AG09309 (cell line): ENCODE measurements at regions not wholly inside any gene's neighbourhood (a gene's known extent, or its start where the extent isn't known, plus 50 kb on each side); places are given as distances from the start of the nearest gene placed in this dataset.
A peak's percentile ranks its signal among the peaks of the same experiment; 100 is the strongest.

Source experiments
- DNase-seq: peaks from one replicate; pipeline ENCODE4 v3.0.0-alpha.2; 2010; ENCODE audit warnings: low read depth
- H3K4me3 ChIP-seq: 2 replicates; pipeline ENCODE4 v1.5.1; 2011; ENCODE audit warnings: mild to moderate bottlenecking, low read depth, low read length, moderate library complexity; ENCODE audit not compliant: control insufficient read depth
- TF ChIP-seq, protein P1 (sequence below): IDR thresholded peaks from 2 replicates; pipeline ENCODE4 v1.5.1; 2011; ENCODE audit warnings: mild to moderate bottlenecking, low read depth, low read length, inconsistent platforms; ENCODE audit not compliant: insufficient read depth, control insufficient read depth; ENCODE audit errors: missing control alignments

DNA sequence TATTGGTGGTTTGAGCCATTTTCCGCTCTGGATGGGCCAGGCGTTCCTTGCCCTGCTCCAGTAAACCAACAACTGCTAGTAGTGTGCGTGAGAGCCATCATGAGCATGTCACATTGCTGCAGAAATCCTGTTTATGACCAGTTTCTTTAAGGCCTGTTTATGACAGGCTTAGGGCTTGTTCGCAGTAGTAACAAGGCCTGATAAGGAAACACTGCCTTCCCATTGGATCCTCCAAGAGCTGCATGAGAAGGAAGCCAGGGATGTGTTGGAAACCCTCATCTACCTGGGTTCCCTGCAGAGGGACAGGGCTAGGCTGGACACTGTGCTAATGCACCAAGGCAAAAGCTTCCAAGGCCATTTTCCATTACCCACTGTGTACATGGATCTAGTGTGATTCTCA, 153.9 kb downstream of the ZNF518B start:
- no peak overlapping the region for H3K4me3 ChIP-seq
- DNase-seq, result no peak
- TF ChIP-seq, protein P1, sequence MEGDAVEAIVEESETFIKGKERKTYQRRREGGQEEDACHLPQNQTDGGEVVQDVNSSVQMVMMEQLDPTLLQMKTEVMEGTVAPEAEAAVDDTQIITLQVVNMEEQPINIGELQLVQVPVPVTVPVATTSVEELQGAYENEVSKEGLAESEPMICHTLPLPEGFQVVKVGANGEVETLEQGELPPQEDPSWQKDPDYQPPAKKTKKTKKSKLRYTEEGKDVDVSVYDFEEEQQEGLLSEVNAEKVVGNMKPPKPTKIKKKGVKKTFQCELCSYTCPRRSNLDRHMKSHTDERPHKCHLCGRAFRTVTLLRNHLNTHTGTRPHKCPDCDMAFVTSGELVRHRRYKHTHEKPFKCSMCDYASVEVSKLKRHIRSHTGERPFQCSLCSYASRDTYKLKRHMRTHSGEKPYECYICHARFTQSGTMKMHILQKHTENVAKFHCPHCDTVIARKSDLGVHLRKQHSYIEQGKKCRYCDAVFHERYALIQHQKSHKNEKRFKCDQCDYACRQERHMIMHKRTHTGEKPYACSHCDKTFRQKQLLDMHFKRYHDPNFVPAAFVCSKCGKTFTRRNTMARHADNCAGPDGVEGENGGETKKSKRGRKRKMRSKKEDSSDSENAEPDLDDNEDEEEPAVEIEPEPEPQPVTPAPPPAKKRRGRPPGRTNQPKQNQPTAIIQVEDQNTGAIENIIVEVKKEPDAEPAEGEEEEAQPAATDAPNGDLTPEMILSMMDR, result no peak

DNA sequence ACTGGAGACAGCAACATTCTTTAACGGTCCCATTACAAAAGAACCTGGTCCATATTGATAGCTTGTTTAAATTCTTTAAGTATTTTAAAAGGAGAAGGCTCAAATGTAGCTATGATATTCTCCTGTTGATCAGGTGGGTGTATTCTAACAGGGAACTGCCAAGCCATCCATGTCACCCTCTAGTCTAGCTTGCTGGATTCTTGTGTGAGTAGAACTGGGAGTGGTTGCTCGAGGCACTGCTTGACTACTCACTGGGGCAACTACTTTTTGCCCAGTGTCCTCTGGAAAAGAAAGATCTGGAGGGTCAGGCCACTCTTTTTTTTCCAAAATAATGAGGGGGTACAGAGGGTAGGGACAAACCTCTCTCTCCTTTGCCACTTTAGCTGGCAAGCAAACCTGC, 155.1 kb downstream of the ZNF518B start:
- TF ChIP-seq, protein P1, result no peak
- DNase-seq, result no peak
- H3K4me3 ChIP-seq, result no peak overlapping the region

DNA sequence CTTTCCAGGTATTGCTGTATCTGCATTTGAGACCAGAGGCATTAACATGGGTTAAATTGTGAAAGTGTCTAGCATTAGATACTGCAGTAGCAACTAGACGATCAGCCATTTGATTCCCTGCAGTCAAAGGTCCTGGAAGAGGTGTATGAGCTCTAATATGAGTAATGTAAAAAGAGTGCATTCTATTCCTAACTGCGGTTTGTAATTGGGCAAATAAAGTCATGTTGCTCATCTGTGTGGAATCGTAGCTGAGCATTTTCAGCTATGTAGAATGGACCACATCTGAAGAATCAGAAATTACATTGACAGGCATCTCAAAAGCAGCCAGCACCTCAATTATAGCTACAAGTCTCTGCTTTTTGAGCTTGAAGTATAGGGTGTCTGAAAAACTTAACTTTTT, 157.6 kb downstream of the ZNF518B start:
- TF ChIP-seq, protein P1, result no peak
- H3K4me3 ChIP-seq, result no peak overlapping the region
- peak; percentile 10 for DNase-seq

DNA sequence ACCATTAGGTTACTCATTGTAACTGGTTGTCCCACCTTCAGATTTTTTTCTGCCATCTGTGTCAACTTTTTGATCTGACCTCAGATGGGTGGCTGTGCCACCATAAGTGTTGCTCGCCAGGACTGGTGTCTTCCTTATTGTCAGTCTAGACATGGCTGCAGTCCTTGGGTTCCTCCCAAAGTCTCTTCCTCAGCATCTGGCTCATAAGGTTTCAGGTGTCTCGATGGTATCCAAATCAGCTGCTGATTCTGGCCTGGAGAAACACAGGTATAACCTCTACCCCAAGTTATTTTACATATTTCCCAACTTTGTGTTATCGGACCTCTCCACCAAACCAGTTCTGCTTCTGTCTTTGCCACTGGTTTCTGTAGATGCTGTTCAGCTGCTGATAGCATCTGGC, 158.5 kb downstream of the ZNF518B start:
- no peak for DNase-seq
- TF ChIP-seq, protein P1, result no peak
- H3K4me3 ChIP-seq, result no peak overlapping the region

DNA sequence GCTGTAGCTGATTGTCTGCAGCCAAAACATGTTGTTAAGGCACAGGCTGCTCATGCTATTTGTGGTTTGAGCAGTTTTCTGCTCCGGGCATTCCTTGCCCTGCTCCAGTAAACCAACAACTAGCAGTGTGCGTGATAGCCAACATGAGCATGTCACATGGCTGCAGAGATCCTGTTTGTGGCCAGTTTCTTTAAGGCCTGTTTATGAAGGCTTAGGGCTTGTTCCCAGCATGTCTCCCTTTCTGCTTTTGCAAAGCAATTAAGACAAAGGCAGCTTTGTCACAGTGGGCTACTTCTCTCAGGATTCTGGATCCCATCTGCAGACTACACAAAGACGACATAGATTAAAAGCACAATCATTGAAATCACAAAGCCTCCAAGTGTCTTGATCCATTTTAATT, 160.5 kb downstream of the ZNF518B start:
- H3K4me3 ChIP-seq, result no peak overlapping the region
- DNase-seq, result no peak
- TF ChIP-seq, protein P1, result no peak

DNA sequence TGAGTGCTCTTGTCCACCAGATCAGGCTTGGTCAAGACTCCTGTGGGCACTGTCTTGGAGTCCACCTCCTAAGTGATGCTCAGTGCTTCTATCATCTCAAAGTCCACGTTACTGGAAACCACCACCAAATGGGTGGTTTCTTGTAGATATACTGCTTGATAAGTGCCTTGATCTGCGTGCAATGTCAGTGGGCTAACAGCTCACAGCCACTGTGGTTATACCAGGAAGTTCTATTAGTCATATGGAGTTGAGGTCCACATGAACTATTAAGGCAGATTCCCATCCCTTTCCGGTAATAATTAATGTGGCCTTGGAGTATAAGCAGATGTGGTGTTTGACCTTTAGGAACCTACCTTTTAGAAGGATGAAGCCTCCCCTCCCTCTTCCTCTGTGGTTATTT, 161.9 kb downstream of the ZNF518B start:
- H3K4me3 ChIP-seq, result no peak overlapping the region
- DNase-seq, result no peak
- TF ChIP-seq, protein P1, result no peak

DNA sequence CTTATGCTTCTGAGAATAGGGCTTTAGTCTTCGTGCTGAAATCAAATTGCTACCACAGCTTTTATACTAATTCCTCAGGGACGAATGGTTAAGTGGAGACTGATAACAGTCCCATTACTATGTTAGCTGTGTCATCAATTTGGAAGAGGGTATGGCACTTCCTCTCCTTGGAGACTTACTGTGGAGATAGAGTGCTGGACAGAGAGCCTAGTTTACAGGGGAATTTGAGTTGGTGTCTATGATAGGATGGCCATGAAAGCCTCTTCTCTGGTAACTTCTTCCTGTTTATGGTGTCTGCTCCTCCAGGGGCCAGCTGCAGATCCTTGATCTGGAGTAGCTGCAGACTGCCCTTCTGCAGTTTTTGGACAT, 167.7 kb downstream of the ZNF518B start:
- H3K4me3 ChIP-seq, result no peak overlapping the region
- DNase-seq, result no peak
- TF ChIP-seq, protein P1, result no peak
